ENCODE measurements at regions not wholly inside any gene's neighbourhood (a gene's known extent, or its start where the extent isn't known, plus 50 kb on each side); places are given as distances from the start of the nearest gene placed in this dataset.

DNA sequence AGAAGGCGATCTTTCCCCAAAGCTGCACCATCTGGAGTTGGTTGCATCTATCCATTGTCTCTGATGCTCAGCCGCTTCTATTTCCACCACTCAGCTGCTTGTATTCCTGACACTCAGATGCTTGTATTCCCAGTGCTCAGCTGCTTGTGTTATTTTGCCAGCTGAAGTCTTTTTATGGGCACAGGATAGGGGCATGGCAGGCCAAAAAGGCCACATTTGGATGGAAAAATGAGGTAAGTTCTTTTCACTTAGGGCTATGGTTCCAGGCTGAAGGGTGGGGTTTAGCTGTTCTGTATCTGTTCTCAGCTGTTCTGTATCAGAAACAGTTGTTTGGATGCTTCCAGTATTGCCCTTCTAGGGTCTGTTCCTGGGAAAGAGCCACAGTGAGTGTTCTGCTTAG, 944.9 kb downstream of the QKI start:
- no peaks in the 10 kb centered on the region for H3K4me1 ChIP-seq
- DNase-seq (ENCODE audit: extremely low spot score in 2 of 2): no peak
- TF ChIP-seq CTCF (IDR thresholded peaks at IDR 0.05) (no peak), POLR2A (IDR thresholded peaks at IDR 0.05) (no peak), POLR2AphosphoS5 (IDR thresholded peaks at IDR 0.05; ENCODE audit: insufficient read depth in 1 of 2, low read depth in 1 of 2) (no peak)
- no peak overlapping the region for H3K4me3 ChIP-seq
- H3K9me3 ChIP-seq: no peaks in the 10 kb centered on the region
- intact Hi-C loops (cut with DNase I): no loop called here
- H3K36me3 ChIP-seq: no peaks in the 10 kb centered on the region
- H3K27ac ChIP-seq: no peak overlapping the region
- H3K27me3 ChIP-seq: no peaks in the 10 kb centered on the region

GRCh38 chr6:164359036-164359435, 944.5 kb downstream of the QKI start:
- H3K27me3 ChIP-seq: no peaks in the 10 kb centered on the region
- TF ChIP-seq POLR2A (IDR thresholded peaks at IDR 0.05): no peak
- TF ChIP-seq CTCF (IDR thresholded peaks at IDR 0.05): no peak
- no peak for TF ChIP-seq POLR2AphosphoS5 (IDR thresholded peaks at IDR 0.05; ENCODE audit: insufficient read depth in 1 of 2, low read depth in 1 of 2)
- H3K36me3 ChIP-seq: no peaks in the 10 kb centered on the region
- H3K9me3 ChIP-seq: no peaks in the 10 kb centered on the region
- H3K4me3 ChIP-seq: no peak overlapping the region
- no peak for DNase-seq (ENCODE audit: extremely low spot score in 2 of 2)
- no peak overlapping the region for H3K27ac ChIP-seq
- intact Hi-C loops (cut with DNase I): no loop called here
- no peaks in the 10 kb centered on the region for H3K4me1 ChIP-seq

DNA sequence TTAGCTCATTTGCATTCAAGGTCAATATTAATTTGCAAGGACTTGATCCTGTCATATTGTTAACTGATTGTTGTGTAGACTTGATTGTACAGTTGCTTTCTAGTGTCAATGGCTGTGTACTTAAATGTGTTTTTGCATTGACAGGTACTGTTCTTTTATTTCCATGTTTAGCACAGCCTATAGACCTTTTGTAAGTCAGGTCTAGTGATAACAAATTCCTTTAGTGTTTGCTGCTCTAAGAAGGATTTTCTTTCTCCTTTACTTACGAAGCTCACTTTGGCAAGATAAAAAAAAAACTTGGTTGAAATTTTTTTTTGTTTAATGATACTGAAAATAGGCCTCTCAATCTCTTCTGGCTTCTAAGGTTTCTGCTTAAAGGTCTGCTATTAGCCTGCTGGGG, 942.3 kb downstream of the QKI start:
- intact Hi-C loops (cut with DNase I): no loop called here
- no peak overlapping the region for H3K27ac ChIP-seq
- H3K27me3 ChIP-seq: no peaks in the 10 kb centered on the region
- H3K4me3 ChIP-seq: no peak overlapping the region
- TF ChIP-seq POLR2AphosphoS5 (IDR thresholded peaks at IDR 0.05; ENCODE audit: insufficient read depth in 1 of 2, low read depth in 1 of 2) (no peak), CTCF (IDR thresholded peaks at IDR 0.05) (no peak), POLR2A (IDR thresholded peaks at IDR 0.05) (no peak)
- DNase-seq (ENCODE audit: extremely low spot score in 2 of 2): no peak
- H3K36me3 ChIP-seq: no peaks in the 10 kb centered on the region
- H3K9me3 ChIP-seq: no peaks in the 10 kb centered on the region
- H3K4me1 ChIP-seq: no peaks in the 10 kb centered on the region

DNA sequence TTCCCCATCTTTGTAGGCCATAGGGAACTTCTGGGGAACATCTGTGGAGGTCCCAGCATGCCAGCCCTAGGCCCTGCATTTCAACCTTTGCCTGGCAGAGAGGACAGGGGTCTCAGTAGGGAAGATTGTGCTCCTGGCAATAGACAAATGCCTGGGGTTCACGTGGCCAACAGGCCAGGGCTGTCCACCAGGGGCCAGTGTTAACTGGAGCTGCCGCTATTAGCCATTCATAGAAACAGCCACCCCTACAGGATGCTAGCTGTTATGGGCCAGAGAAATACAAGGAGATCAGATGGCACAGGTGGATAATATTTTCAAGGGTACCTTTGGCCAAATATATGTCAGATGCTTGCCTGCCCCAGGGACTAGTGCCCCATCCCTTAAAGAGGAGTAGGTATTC, 932.9 kb downstream of the QKI start:
- TF ChIP-seq CTCF (IDR thresholded peaks at IDR 0.05): no peak
- no peak for TF ChIP-seq POLR2A (IDR thresholded peaks at IDR 0.05)
- no peak for TF ChIP-seq POLR2AphosphoS5 (IDR thresholded peaks at IDR 0.05; ENCODE audit: insufficient read depth in 1 of 2, low read depth in 1 of 2)
- H3K4me3 ChIP-seq: no peak overlapping the region
- no peaks in the 10 kb centered on the region for H3K9me3 ChIP-seq
- no peaks in the 10 kb centered on the region for H3K4me1 ChIP-seq
- no peaks in the 10 kb centered on the region for H3K36me3 ChIP-seq
- no peak overlapping the region for H3K27ac ChIP-seq
- no peak for DNase-seq (ENCODE audit: extremely low spot score in 2 of 2)
- intact Hi-C loops (cut with DNase I): no loop called here
- no peaks in the 10 kb centered on the region for H3K27me3 ChIP-seq

- no peak for DNase-seq (ENCODE audit: extremely low spot score in 2 of 2)
- no peaks in the 10 kb centered on the region for H3K9me3 ChIP-seq
- TF ChIP-seq POLR2AphosphoS5 (IDR thresholded peaks at IDR 0.05; ENCODE audit: insufficient read depth in 1 of 2, low read depth in 1 of 2): no peak
- no peak for TF ChIP-seq CTCF (IDR thresholded peaks at IDR 0.05)
- no peak for TF ChIP-seq POLR2A (IDR thresholded peaks at IDR 0.05)
- no peak overlapping the region for H3K27ac ChIP-seq
- no peaks in the 10 kb centered on the region for H3K4me1 ChIP-seq
- no peak overlapping the region for H3K4me3 ChIP-seq
- H3K27me3 ChIP-seq: no peaks in the 10 kb centered on the region
- intact Hi-C loops (cut with DNase I): no loop called here
- H3K36me3 ChIP-seq: no peaks in the 10 kb centered on the region
Observed at GRCh38 chr6:164346631-164347030, 932.1 kb downstream of the QKI start.
